GM12864 (cell line): ENCODE measurements at regions not wholly inside any gene's neighbourhood (a gene's known extent, or its start where the extent isn't known, plus 50 kb on each side); places are given as distances from the start of the nearest gene placed in this dataset.

Source experiments
- DNase-seq: peaks from one replicate; pipeline ENCODE4 v3.0.0-alpha.2; 2011; ENCODE audit warnings: low read depth
- H3K4me3 ChIP-seq: 2 replicates; pipeline ENCODE4 v1.5.1; 2011; ENCODE audit warnings: mild to moderate bottlenecking, low read depth, low read length, control low read depth
- TF ChIP-seq, protein P1 (sequence below): IDR thresholded peaks from 2 replicates; pipeline ENCODE4 v1.5.1; 2011; ENCODE audit warnings: low read depth, mild to moderate bottlenecking, moderate library complexity, low read length, control low read depth, inconsistent platforms; ENCODE audit errors: missing control alignments

GRCh38 chr16:11401161-11402050 lies 56.1 kb downstream of the RMI2 start:
- TF ChIP-seq, protein P1, sequence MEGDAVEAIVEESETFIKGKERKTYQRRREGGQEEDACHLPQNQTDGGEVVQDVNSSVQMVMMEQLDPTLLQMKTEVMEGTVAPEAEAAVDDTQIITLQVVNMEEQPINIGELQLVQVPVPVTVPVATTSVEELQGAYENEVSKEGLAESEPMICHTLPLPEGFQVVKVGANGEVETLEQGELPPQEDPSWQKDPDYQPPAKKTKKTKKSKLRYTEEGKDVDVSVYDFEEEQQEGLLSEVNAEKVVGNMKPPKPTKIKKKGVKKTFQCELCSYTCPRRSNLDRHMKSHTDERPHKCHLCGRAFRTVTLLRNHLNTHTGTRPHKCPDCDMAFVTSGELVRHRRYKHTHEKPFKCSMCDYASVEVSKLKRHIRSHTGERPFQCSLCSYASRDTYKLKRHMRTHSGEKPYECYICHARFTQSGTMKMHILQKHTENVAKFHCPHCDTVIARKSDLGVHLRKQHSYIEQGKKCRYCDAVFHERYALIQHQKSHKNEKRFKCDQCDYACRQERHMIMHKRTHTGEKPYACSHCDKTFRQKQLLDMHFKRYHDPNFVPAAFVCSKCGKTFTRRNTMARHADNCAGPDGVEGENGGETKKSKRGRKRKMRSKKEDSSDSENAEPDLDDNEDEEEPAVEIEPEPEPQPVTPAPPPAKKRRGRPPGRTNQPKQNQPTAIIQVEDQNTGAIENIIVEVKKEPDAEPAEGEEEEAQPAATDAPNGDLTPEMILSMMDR: no peak
- DNase-seq: no peak
- no peak overlapping the region for H3K4me3 ChIP-seq

DNA sequence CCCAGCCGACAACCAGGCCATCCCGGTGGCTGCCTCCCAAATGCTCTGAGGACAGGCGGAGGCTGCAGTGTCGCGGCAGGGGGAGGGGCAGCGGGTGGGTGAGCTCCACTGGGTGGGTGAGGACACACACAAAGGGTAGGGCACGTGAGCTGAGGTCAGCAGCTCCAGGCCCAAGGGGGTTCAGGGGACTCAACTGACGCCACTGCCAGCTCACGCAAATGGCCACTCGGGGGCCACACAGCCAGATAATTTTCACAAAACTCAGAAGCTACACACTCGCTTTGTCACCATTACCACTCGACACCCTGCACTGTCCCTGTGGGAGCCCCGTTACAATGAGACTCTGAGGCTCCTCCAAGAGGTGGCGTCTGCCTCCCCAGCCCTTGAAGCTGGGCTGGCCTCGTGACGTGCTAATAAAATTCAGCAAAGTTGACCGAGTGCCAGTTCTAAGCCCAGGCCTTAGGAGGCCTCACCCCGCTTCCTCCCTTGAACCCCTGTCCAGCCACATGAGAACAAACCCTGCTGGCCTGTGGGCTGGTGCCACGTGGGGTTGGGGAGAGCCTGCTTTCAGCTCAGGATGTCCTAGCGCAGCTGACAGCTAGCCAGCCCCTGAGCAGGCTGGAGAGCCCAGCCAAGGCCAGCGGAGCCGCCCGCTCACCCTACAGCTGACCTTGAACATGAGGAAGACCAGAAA lies 56.9 kb downstream of the RMI2 start:
- TF ChIP-seq, protein P1: no peak
- no peak overlapping the region for H3K4me3 ChIP-seq
- DNase-seq: no peak

- no peak for DNase-seq
- TF ChIP-seq, protein P1: no peak
- no peak overlapping the region for H3K4me3 ChIP-seq
Observed at GRCh38 chr16:11402745-11403533, 57.7 kb downstream of the RMI2 start.

DNA sequence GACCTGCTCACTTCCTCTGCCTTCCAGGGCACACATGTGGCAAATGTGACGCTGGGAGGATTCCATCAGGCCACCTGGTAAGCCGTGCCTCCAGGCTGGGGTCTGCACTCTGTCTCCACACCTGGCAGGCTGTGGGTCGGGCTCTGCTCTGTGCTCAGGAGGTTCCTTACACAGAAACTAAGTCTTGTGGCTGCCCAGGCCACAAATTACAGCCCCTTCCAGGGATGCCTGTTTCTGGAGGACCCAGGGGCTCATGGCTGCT lies 58.2 kb downstream of the RMI2 start:
- H3K4me3 ChIP-seq: no peak overlapping the region
- TF ChIP-seq, protein P1: no peak
- DNase-seq: no peak

DNA sequence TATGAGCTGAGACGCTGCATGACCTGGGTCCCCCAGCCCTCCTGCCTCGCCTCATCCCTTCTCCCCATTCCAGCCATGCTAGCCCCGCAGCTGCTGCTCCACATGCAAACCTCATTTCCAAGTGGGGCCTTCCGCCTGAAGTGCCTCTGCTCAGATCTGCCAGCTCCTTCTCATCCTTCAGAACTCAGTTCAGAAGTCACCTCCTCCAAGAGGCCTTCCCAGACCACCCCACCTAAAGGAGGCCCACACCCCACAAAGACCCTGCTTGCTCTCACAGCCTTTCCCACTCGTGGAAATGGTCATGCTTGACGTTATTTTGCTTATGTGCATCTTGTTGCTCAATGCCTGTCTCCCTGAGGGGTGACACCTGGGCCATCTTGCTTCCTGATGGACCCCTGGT lies 58.7 kb downstream of the RMI2 start:
- TF ChIP-seq, protein P1: no peak
- no peak for DNase-seq
- H3K4me3 ChIP-seq: no peak overlapping the region

DNA sequence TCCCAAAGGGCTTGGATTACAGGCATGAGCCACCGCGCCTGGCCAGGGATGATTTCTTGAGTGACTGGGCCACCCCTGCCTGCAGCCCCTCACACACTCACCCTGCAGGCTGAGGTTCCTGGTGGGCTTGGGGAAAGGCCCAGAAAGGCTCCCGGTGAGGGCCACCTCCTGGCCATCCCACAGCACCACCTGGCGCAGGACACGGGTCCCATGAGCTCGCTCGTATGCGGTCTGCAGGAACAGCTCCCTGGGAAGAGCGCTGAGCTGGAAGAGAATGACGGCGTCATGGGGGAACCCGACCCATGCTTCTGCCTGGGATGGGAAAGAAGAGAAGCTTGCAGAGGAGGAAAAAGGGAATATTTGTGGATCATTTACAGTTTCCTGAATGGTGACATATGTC lies 59.3 kb downstream of the RMI2 start:
- no peak for DNase-seq
- H3K4me3 ChIP-seq: no peak overlapping the region
- TF ChIP-seq, protein P1: no peak
